ENCODE measurements at regions not wholly inside any gene's neighbourhood (a gene's known extent, or its start where the extent isn't known, plus 50 kb on each side); places are given as distances from the start of the nearest gene placed in this dataset.

DNA sequence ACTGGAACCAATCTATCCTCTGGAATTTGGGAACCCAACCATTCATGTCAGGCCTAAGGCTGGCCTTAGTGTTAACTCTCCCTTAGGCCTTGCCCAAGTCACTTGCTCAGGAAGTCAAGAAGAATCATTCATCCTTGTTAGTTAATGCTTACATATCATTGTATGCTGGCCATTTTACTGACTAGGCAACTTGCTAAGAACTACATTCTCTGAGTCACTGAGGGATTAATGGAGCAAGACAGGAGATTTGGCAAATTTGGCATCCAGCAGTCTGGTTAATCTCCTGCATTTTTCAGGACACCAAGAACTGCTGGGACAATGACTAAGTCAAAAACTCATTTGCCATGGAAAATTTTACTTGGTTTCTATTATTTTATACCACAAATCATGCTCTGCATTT lies 115.8 kb upstream of the DDIT4L start:
- Histone ChIP-seq H3F3A (replicated peaks; ENCODE audit: insufficient read depth) (peaks cover 5% of the 10 kb centered on the region), H3K36me3 (replicated peaks in 1 of 2; ENCODE audit: control insufficient read depth in 1 of 2, insufficient read depth in 2 of 2, low read length in 1 of 2) (no peaks in the 10 kb centered on the region), H3K9ac (no peak overlapping the region), H3K79me2 (ENCODE audit: insufficient read depth) (no peaks in the 10 kb centered on the region), H3K27ac (ENCODE audit: low read depth in 2 of 2, low read length in 1 of 2) (no peak overlapping the region; a peak in 1 of 4 replicates), H3K9me3 (no peaks in the 10 kb centered on the region), H3K9me2 (no peaks in the 10 kb centered on the region), H3K4me2 (no peak overlapping the region), H2AFZ (ENCODE audit: low read depth) (no peak overlapping the region; the same call in 1 of the 2 replicates), H3K27me3 (ENCODE audit: insufficient read depth) (no peaks in the 10 kb centered on the region), H3K4me3 (ENCODE audit: low read depth in 2 of 2, low read length in 1 of 2) (no peak overlapping the region), H3K4me1 (ENCODE audit: control insufficient read depth in 1 of 2, insufficient read depth in 2 of 2, low read depth in 1 of 2, low read length in 1 of 2) (no peaks in the 10 kb centered on the region), H4K20me1 (ENCODE audit: insufficient read depth) (no peaks in the 10 kb centered on the region)
- TF ChIP-seq FOSL2 (IDR thresholded peaks at IDR 0.05; ENCODE audit: borderline replicate concordance, low read depth), result no peak
- TF ChIP-seq TCF12 (IDR thresholded peaks at IDR 0.05), result 0 out of 2 replicates have a peak, but pooled peaks have one; percentile 31
- TF ChIP-seq FOXJ3 (CRISPR knock-in tag; IDR thresholded peaks at IDR 0.05), result no peak
- TF ChIP-seq, protein P1, sequence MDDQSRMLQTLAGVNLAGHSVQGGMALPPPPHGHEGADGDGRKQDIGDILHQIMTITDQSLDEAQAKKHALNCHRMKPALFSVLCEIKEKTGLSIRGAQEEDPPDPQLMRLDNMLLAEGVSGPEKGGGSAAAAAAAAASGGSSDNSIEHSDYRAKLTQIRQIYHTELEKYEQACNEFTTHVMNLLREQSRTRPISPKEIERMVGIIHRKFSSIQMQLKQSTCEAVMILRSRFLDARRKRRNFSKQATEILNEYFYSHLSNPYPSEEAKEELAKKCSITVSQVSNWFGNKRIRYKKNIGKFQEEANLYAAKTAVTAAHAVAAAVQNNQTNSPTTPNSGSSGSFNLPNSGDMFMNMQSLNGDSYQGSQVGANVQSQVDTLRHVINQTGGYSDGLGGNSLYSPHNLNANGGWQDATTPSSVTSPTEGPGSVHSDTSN (IDR thresholded peaks at IDR 0.05), result peak; percentile 53
- no peak for DNase-seq
- POLR2A ChIA-PET, result no interaction called here
- CTCF ChIA-PET, result no interaction called here

DNA sequence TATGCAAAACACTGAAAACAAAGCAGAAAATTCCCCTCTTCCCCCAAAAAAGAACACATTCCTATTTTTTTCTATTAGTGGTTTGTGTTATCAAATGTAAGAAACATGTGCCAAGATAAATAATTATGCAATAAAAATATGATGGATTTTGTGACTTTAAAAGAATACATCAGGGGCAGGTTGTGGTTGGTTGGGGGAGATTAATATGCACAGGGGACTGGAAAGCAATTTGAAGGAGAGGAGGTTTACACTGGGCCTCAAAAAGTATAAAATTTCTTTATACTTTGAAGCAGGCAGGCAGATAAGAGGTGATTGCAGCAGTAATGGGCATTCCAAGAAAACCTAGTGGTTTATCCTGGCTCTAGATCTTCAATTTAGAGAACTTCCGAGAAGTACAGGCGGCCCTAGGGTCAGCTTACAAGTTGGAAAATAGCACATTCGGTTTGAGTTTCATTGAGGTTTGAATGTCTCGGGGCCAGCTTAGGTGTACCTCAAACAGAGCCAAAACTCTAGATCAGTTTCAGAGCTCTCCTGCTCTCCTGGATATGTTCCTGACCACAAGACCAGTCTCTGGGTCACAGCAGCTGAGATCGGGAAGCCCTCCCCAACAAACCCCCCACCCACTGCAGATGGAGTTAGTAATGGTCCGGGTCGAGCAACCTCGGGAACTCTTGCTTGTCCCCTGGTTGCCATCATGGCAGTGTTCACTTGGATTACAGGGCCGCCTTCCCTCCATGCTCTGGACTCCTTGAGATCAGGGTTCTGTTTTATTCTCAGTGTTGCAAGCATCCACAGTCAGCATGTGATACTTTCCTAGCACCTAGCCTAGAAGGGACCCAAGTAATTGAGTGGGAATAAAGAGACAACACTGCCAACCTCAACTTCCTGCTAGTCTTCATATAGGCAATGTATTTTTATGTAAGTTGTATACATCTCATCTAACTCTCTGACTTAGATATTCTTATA lies 112.1 kb upstream of the DDIT4L start:
- no peak overlapping the region for H3K4me3 ChIP-seq (ENCODE audit: low read depth in 2 of 2, low read length in 1 of 2)
- peaks cover 0 to 9% of the 10 kb centered on the region in 2 experiments; a peak in 2 of 4 replicates for H3K4me1 ChIP-seq (ENCODE audit: control insufficient read depth in 1 of 2, insufficient read depth in 2 of 2, low read depth in 1 of 2, low read length in 1 of 2)
- no peak overlapping the region for H3K27ac ChIP-seq (ENCODE audit: low read depth in 2 of 2, low read length in 1 of 2)
- H3K9ac ChIP-seq, result no peak overlapping the region
- WGBS (ENCODE audit: low lambda C conversion rate), result 83% methylated on average over 9 of the region's 9 CpGs
- no peaks in the 10 kb centered on the region for H3K27me3 ChIP-seq (ENCODE audit: insufficient read depth)
- H2AFZ ChIP-seq (ENCODE audit: low read depth), result no peak overlapping the region
- no peak for DNase-seq
- no peak overlapping the region for H3K4me2 ChIP-seq
- ChIA-PET CTCF (no interaction called here), POLR2A (no interaction called here)
- H3F3A ChIP-seq (replicated peaks; ENCODE audit: insufficient read depth), result peaks cover 13% of the 10 kb centered on the region
- H3K9me2 ChIP-seq, result no peaks in the 10 kb centered on the region
- no peaks in the 10 kb centered on the region for H3K9me3 ChIP-seq
- no peaks in the 10 kb centered on the region for H3K79me2 ChIP-seq (ENCODE audit: insufficient read depth)
- H4K20me1 ChIP-seq (ENCODE audit: insufficient read depth), result no peaks in the 10 kb centered on the region
- H3K36me3 ChIP-seq (replicated peaks in 1 of 2; ENCODE audit: control insufficient read depth in 1 of 2, insufficient read depth in 2 of 2, low read length in 1 of 2), result no peaks in the 10 kb centered on the region
- TF ChIP-seq, protein P2, sequence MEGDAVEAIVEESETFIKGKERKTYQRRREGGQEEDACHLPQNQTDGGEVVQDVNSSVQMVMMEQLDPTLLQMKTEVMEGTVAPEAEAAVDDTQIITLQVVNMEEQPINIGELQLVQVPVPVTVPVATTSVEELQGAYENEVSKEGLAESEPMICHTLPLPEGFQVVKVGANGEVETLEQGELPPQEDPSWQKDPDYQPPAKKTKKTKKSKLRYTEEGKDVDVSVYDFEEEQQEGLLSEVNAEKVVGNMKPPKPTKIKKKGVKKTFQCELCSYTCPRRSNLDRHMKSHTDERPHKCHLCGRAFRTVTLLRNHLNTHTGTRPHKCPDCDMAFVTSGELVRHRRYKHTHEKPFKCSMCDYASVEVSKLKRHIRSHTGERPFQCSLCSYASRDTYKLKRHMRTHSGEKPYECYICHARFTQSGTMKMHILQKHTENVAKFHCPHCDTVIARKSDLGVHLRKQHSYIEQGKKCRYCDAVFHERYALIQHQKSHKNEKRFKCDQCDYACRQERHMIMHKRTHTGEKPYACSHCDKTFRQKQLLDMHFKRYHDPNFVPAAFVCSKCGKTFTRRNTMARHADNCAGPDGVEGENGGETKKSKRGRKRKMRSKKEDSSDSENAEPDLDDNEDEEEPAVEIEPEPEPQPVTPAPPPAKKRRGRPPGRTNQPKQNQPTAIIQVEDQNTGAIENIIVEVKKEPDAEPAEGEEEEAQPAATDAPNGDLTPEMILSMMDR (IDR thresholded peaks at IDR 0.05), result no peak
- no peak for TF ChIP-seq YY1 (IDR thresholded peaks at IDR 0.05; ENCODE audit: low read depth)
- TF ChIP-seq, protein P3, sequence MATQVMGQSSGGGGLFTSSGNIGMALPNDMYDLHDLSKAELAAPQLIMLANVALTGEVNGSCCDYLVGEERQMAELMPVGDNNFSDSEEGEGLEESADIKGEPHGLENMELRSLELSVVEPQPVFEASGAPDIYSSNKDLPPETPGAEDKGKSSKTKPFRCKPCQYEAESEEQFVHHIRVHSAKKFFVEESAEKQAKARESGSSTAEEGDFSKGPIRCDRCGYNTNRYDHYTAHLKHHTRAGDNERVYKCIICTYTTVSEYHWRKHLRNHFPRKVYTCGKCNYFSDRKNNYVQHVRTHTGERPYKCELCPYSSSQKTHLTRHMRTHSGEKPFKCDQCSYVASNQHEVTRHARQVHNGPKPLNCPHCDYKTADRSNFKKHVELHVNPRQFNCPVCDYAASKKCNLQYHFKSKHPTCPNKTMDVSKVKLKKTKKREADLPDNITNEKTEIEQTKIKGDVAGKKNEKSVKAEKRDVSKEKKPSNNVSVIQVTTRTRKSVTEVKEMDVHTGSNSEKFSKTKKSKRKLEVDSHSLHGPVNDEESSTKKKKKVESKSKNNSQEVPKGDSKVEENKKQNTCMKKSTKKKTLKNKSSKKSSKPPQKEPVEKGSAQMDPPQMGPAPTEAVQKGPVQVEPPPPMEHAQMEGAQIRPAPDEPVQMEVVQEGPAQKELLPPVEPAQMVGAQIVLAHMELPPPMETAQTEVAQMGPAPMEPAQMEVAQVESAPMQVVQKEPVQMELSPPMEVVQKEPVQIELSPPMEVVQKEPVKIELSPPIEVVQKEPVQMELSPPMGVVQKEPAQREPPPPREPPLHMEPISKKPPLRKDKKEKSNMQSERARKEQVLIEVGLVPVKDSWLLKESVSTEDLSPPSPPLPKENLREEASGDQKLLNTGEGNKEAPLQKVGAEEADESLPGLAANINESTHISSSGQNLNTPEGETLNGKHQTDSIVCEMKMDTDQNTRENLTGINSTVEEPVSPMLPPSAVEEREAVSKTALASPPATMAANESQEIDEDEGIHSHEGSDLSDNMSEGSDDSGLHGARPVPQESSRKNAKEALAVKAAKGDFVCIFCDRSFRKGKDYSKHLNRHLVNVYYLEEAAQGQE (IDR thresholded peaks at IDR 0.05; ENCODE audit: low read depth, low read length), result no peak
- TF ChIP-seq FOXM1 (IDR thresholded peaks at IDR 0.05; ENCODE audit: low read depth), result no peak
- no peak for TF ChIP-seq GATA2 (CRISPR knock-in tag; IDR thresholded peaks at IDR 0.05)
- TF ChIP-seq, protein P1 (IDR thresholded peaks at IDR 0.05), result no peak
- TF ChIP-seq NRF1 (IDR thresholded peaks at IDR 0.05; ENCODE audit: low read depth, low read length), result no peak
- no peak for TF ChIP-seq FOSL2 (IDR thresholded peaks at IDR 0.05; ENCODE audit: borderline replicate concordance, low read depth)
- TF ChIP-seq POLR2AphosphoS5 (IDR thresholded peaks at IDR 0.05; ENCODE audit: low read depth, low read length), result no peak
- no peak for TF ChIP-seq RCOR1 (IDR thresholded peaks at IDR 0.05; ENCODE audit: low read length)
- TF ChIP-seq CHD2 (IDR thresholded peaks at IDR 0.05; ENCODE audit: low read length, partially characterized antibody), result no peak
- TF ChIP-seq, protein P4, sequence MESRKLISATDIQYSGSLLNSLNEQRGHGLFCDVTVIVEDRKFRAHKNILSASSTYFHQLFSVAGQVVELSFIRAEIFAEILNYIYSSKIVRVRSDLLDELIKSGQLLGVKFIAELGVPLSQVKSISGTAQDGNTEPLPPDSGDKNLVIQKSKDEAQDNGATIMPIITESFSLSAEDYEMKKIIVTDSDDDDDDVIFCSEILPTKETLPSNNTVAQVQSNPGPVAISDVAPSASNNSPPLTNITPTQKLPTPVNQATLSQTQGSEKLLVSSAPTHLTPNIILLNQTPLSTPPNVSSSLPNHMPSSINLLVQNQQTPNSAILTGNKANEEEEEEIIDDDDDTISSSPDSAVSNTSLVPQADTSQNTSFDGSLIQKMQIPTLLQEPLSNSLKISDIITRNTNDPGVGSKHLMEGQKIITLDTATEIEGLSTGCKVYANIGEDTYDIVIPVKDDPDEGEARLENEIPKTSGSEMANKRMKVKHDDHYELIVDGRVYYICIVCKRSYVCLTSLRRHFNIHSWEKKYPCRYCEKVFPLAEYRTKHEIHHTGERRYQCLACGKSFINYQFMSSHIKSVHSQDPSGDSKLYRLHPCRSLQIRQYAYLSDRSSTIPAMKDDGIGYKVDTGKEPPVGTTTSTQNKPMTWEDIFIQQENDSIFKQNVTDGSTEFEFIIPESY (IDR thresholded peaks at IDR 0.05; ENCODE audit: borderline replicate concordance, low read depth), result no peak
- no peak for TF ChIP-seq FOXJ3 (CRISPR knock-in tag; IDR thresholded peaks at IDR 0.05)
- no peak for TF ChIP-seq JUND (IDR thresholded peaks at IDR 0.05)
- no peak for TF ChIP-seq ELF1 (IDR thresholded peaks at IDR 0.05)
- TF ChIP-seq MXI1 (IDR thresholded peaks at IDR 0.05; ENCODE audit: low read depth, low read length), result no peak
